IMR-90 (cell line): ENCODE measurements at regions not wholly inside any gene's neighbourhood (a gene's known extent, or its start where the extent isn't known, plus 50 kb on each side); places are given as distances from the start of the nearest gene placed in this dataset.

Experiments used
- CEBPB ChIP-seq: IDR thresholded peaks from 2 replicates; pipeline ENCODE4 v1.6.1; 2012; ENCODE audit warnings: low read depth, low read length, improper control_type of control experiment
- CHD1 ChIP-seq: IDR thresholded peaks from 2 replicates; pipeline ENCODE4 v1.6.1; 2012; ENCODE audit warnings: low read depth, low read length, improper control_type of control experiment
- FOS ChIP-seq: fragments of 150-350 bp; IDR thresholded peaks from 2 replicates; pipeline ENCODE4 v1.6.1; 2016; ENCODE audit warnings: low read depth, low read length
- POLR2A ChIP-seq: IDR thresholded peaks from 2 replicates; pipeline ENCODE4 v1.6.1; 2012; ENCODE audit warnings: mild to moderate bottlenecking, low read depth, low read length
- RAD21 ChIP-seq: IDR thresholded peaks from 2 replicates; pipeline ENCODE4 v1.6.1; 2012; ENCODE audit warnings: low read length, improper control_type of control experiment
- RCOR1 ChIP-seq: IDR thresholded peaks from 2 replicates; pipeline ENCODE4 v1.6.1; 2012; ENCODE audit warnings: mild to moderate bottlenecking, low read length, improper control_type of control experiment; ENCODE audit not compliant: insufficient replicate concordance
- SMC3 ChIP-seq: fragments of 150-350 bp; IDR thresholded peaks from 2 replicates; pipeline ENCODE4 v1.6.1; 2016; ENCODE audit warnings: low read depth, mild to moderate bottlenecking, antibody characterized with exemption, low read length, moderate library complexity
- TF ChIP-seq, protein P1 (sequence below): fragments of 150-350 bp; IDR thresholded peaks from 2 replicates; pipeline ENCODE4 v1.6.1; 2017; ENCODE audit warnings: mild to moderate bottlenecking, antibody characterized with exemption, low read length, low read depth
- TF ChIP-seq, protein P2 (sequence below): conservative IDR thresholded peaks from 2 replicates; pipeline ENCODE4 v1.5.1; 2012; ENCODE audit warnings: mild to moderate bottlenecking, low read depth, low read length, improper control_type of control experiment

DNA sequence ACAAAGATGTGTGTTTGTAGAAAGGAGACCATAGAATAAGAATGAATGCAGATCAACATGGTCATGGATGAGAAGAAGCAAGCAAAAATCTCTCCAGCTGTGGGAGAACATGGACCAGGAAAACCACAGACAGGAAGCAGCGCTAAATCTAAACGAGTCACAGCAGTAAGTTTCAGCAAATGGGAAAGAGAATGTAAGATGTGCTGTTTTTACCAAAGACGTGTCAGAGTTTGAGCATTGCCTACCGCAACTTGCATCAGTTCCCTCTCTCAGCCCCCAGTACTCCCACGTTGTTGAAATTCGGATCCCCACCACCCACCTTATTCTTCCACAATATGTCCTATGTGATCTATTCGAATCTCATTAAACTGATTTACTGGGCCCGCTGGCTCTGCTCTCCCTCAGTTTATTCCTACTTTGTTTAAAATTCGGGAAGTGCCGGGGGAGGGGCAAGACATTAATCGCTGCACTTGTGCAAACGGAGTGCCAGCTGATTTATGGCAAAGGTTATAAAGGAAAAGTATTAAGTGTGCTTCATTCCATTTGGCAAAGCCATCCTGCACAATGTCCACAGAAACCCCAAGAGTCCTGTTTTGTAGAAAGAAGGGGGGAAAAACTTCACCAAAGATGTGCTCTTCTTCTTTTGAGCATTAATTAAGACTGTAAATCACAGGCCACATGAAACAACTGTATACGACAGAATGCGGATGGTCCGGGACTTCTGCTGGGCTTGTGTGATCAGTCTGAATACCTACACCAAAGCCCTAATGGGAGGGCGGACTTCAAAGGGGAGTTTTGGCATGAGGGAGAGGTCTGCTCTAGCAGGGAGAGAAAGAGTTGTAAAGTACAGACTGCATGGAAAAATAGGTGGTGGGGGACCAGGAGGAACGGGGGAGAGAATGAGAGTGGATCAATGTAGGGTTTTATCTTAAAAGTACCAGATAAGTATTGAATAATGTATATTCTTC is 59.1 kb upstream of the PRDM1 start:
- TF ChIP-seq, protein P1, sequence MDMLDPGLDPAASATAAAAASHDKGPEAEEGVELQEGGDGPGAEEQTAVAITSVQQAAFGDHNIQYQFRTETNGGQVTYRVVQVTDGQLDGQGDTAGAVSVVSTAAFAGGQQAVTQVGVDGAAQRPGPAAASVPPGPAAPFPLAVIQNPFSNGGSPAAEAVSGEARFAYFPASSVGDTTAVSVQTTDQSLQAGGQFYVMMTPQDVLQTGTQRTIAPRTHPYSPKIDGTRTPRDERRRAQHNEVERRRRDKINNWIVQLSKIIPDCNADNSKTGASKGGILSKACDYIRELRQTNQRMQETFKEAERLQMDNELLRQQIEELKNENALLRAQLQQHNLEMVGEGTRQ: no peak
- TF ChIP-seq POLR2A (no peak), SMC3 (no peak), CEBPB (no peak), CHD1 (no peak), RCOR1 (no peak), RAD21 (no peak), FOS (no peak)
- TF ChIP-seq, protein P2, sequence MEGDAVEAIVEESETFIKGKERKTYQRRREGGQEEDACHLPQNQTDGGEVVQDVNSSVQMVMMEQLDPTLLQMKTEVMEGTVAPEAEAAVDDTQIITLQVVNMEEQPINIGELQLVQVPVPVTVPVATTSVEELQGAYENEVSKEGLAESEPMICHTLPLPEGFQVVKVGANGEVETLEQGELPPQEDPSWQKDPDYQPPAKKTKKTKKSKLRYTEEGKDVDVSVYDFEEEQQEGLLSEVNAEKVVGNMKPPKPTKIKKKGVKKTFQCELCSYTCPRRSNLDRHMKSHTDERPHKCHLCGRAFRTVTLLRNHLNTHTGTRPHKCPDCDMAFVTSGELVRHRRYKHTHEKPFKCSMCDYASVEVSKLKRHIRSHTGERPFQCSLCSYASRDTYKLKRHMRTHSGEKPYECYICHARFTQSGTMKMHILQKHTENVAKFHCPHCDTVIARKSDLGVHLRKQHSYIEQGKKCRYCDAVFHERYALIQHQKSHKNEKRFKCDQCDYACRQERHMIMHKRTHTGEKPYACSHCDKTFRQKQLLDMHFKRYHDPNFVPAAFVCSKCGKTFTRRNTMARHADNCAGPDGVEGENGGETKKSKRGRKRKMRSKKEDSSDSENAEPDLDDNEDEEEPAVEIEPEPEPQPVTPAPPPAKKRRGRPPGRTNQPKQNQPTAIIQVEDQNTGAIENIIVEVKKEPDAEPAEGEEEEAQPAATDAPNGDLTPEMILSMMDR: no peak
